Endothelial cell of umbilical vein (primary cell): ENCODE measurements at regions not wholly inside any gene's neighbourhood (a gene's known extent, or its start where the extent isn't known, plus 50 kb on each side); places are given as distances from the start of the nearest gene placed in this dataset.

Source experiments
- BruUV-seq: library from RNA; stranded (reverse); fragments of 400-500 nt; replicated peaks from 2 replicates; lab custom pipeline; 2021; lab: Mats Ljungman, UMichigan
- CTCF ChIA-PET: fragments of 300-600, 350-600 bp; sonication (Branson Sonifier 250); formaldehyde crosslinking; loops from one replicate; lab custom pipeline; 2021; ENCODE audit warnings: antibody characterized with exemption, inconsistent platforms; lab: Charles Lee
- POLR2A ChIA-PET: fragments of 300-600, 350-600 bp; sonication (Branson Sonifier 250); formaldehyde crosslinking; loops from one replicate; lab custom pipeline; 2021; ENCODE audit warnings: antibody characterized with exemption, inconsistent platforms; lab: Charles Lee
- DNase-seq: peaks from one replicate; pipeline ENCODE4 v3.0.0-alpha.2; 2011; ENCODE audit warnings: low read depth, low spot score
- FAIRE-seq: peaks from 2 replicates; lab custom pipeline; 2011; peaks lifted over from hg19 to GRCh38; lab: Jason Lieb, UNC
- H2AFZ ChIP-seq: 2 replicates; pipeline ENCODE4 v1.6.0; 2012; ENCODE audit warnings: low read depth, low read length, control low read depth, inconsistent platforms
- H3K27ac ChIP-seq: 2 replicates; pipeline ENCODE4 v1.5.1; 2011; ENCODE audit warnings: low read depth, mild to moderate bottlenecking, control low read depth, low read length, moderate library complexity; ENCODE audit not compliant: insufficient read depth
- H3K27me3 ChIP-seq, 2 experiments: 2 replicates each; pipeline versions ENCODE4 v1.6.0 to v1.6.1; 2011; ENCODE audit warnings: low read length in 2 of 2, mixed read lengths in 1 of 2; ENCODE audit not compliant: control insufficient read depth in 2 of 2, insufficient read depth in 2 of 2
- H3K36me3 ChIP-seq, 2 experiments: 2 replicates in 1 of 2; 3 replicates in 1 of 2; pipeline ENCODE4 v1.5.1; 2011; ENCODE audit warnings: low read length in 2 of 2, mild to moderate bottlenecking in 1 of 2, moderate library complexity in 1 of 2; ENCODE audit not compliant: control insufficient read depth in 2 of 2, insufficient read depth in 2 of 2; ENCODE audit errors: extremely low read depth in 1 of 2
- H3K4me1 ChIP-seq: 3 replicates; pipeline ENCODE4 v1.5.1; 2011; ENCODE audit warnings: mild to moderate bottlenecking, low read length; ENCODE audit not compliant: control insufficient read depth, insufficient read depth; ENCODE audit errors: extremely low read depth
- H3K4me2 ChIP-seq: 2 replicates; pipeline ENCODE4 v1.6.1; 2011; ENCODE audit warnings: low read length, control low read depth, mixed read lengths; ENCODE audit not compliant: insufficient read depth
- H3K4me3 ChIP-seq, 3 experiments: fragments of 200-600 bp in 1 of 3; sonication (generic), shearing (Covaris generic) in 1 of 3; replicated peaks in 1 of 3; 2 replicates each; pipeline ENCODE4 v1.5.1; 2011 to 2016; ENCODE audit warnings: control low read depth in 3 of 3, low read length in 3 of 3, mild to moderate bottlenecking in 2 of 3, inconsistent platforms in 1 of 3, low read depth in 1 of 3, moderate library complexity in 1 of 3; ENCODE audit not compliant: insufficient read depth in 1 of 3
- H3K79me2 ChIP-seq: 2 replicates; pipeline ENCODE4 v1.6.0; 2012; ENCODE audit warnings: low read length, inconsistent platforms; ENCODE audit not compliant: control insufficient read depth, insufficient read depth
- H3K9ac ChIP-seq: replicated peaks from 2 replicates; pipeline ENCODE3; 2011; ENCODE audit warnings: low read length, control low read depth; ENCODE audit not compliant: insufficient read depth; ENCODE audit errors: extremely low read depth
- H3K9me1 ChIP-seq: replicated peaks from 3 replicates; pipeline ENCODE4 v1.6.0; 2011; ENCODE audit warnings: mild to moderate bottlenecking, low read length; ENCODE audit not compliant: control insufficient read depth, insufficient read depth; ENCODE audit errors: extremely low read depth
- H3K9me3 ChIP-seq: replicated peaks from 2 replicates; pipeline ENCODE4 v1.5.1; 2012; ENCODE audit warnings: low read length, inconsistent platforms; ENCODE audit not compliant: control insufficient read depth, insufficient read depth
- H4K20me1 ChIP-seq: replicated peaks from 2 replicates; pipeline ENCODE3; 2011; ENCODE audit warnings: mild to moderate bottlenecking, low read length; ENCODE audit not compliant: control insufficient read depth, insufficient read depth; ENCODE audit errors: extremely low read depth
- EZH2 ChIP-seq: IDR thresholded peaks from 2 replicates; pipeline ENCODE4 v1.6.1; 2012; ENCODE audit warnings: borderline replicate concordance, low read depth, mild to moderate bottlenecking, moderate library complexity, low read length, inconsistent platforms; ENCODE audit not compliant: severe bottlenecking
- MAX ChIP-seq: IDR thresholded peaks from 2 replicates; pipeline ENCODE4 v1.6.1; 2011; ENCODE audit not compliant: insufficient read depth, insufficient read length
- MYC ChIP-seq: IDR thresholded peaks from one replicate; pipeline ENCODE4 v1.6.1; 2011; ENCODE audit warnings: mild to moderate bottlenecking, low read depth, low read length
- POLR2AphosphoS5 ChIP-seq: IDR thresholded peaks from 2 replicates; pipeline ENCODE4 v1.6.1; 2012; ENCODE audit warnings: low read depth, mild to moderate bottlenecking, control low read depth, low read length, moderate library complexity; ENCODE audit not compliant: insufficient read depth
- dilution Hi-C: fragments of 300-500 bp; cut with MboI; formaldehyde crosslinking; loops from one replicate; pipeline ENCODE4 v1.15.0; 2019; ENCODE audit warnings: low sequenced_read_pairs; ENCODE audit not compliant: extremely low pct_ligation_motif_present
- intact Hi-C: fragments of 100-400 bp; cut with micrococcal nuclease; formaldehyde crosslinking; loops from one replicate; pipeline ENCODE4 v1.10.0; 2022
- TF ChIP-seq, protein P1 (sequence below), 2 donors: IDR thresholded peaks; 1 replicate in 1 of 2; 2 replicates in 1 of 2; pipeline ENCODE4 v1.5.1; 2011; ENCODE audit warnings: low read length in 2 of 2, mild to moderate bottlenecking in 2 of 2, moderate library complexity in 2 of 2, control low read depth in 1 of 2, inconsistent platforms in 1 of 2, low read depth in 1 of 2; ENCODE audit not compliant: insufficient read depth in 1 of 2; ENCODE audit errors: extremely low read depth in 1 of 2

- BruUV-seq = no TSS peak
- no peak for TF ChIP-seq POLR2AphosphoS5
- dilution Hi-C loops (no loop called here), intact Hi-C loops (no loop called here)
- no peaks in the 10 kb centered on the region for H3K27me3 ChIP-seq
- ChIA-PET POLR2A (no interaction called here), CTCF (interaction anchor here (1.0 kb wide), 2 partner anchors 14 to 239 kb away, joined by 3 to 4 read pairs; no protein-coding TSS in a partner anchor)
- H2AFZ ChIP-seq = no peak overlapping the region
- FAIRE-seq (no peak), DNase-seq (no peak)
- no peaks in the 10 kb centered on the region for H3K9me3 ChIP-seq
- no peak overlapping the region for H3K4me2 ChIP-seq
- H3K4me1 ChIP-seq = peaks cover 18% of the 10 kb centered on the region
- no peaks in the 10 kb centered on the region for H3K9me1 ChIP-seq
- no peaks in the 10 kb centered on the region for H3K36me3 ChIP-seq
- H3K4me3 ChIP-seq = no peak overlapping the region
- no peak overlapping the region for H3K9ac ChIP-seq
- H3K79me2 ChIP-seq = no peaks in the 10 kb centered on the region
- H4K20me1 ChIP-seq = no peaks in the 10 kb centered on the region
- no peak overlapping the region for H3K27ac ChIP-seq
These were observed 282.7 kb upstream of the SEMA6D start for GRCh38 chr15:47434596-47434995.

GRCh38 chr15:47437491-47437890, 279.8 kb upstream of the SEMA6D start:
- BruUV-seq = no TSS peak
- Histone ChIP-seq H3K9me1 (no peaks in the 10 kb centered on the region), H2AFZ (no peak overlapping the region), H3K9me3 (no peaks in the 10 kb centered on the region), H3K4me3 (no peak overlapping the region), H4K20me1 (no peaks in the 10 kb centered on the region), H3K27me3 (no peaks in the 10 kb centered on the region), H3K4me1 (peaks cover 28% of the 10 kb centered on the region), H3K27ac (no peak overlapping the region), H3K79me2 (no peaks in the 10 kb centered on the region), H3K36me3 (no peaks in the 10 kb centered on the region), H3K4me2 (no peak overlapping the region), H3K9ac (no peak overlapping the region)
- intact Hi-C loops = no loop called here
- no peak for FAIRE-seq
- no peak for DNase-seq
- dilution Hi-C loops = no loop called here
- TF ChIP-seq EZH2 (no peak), POLR2AphosphoS5 (no peak), MAX (no peak), MYC (no peak)
- TF ChIP-seq, protein P1, sequence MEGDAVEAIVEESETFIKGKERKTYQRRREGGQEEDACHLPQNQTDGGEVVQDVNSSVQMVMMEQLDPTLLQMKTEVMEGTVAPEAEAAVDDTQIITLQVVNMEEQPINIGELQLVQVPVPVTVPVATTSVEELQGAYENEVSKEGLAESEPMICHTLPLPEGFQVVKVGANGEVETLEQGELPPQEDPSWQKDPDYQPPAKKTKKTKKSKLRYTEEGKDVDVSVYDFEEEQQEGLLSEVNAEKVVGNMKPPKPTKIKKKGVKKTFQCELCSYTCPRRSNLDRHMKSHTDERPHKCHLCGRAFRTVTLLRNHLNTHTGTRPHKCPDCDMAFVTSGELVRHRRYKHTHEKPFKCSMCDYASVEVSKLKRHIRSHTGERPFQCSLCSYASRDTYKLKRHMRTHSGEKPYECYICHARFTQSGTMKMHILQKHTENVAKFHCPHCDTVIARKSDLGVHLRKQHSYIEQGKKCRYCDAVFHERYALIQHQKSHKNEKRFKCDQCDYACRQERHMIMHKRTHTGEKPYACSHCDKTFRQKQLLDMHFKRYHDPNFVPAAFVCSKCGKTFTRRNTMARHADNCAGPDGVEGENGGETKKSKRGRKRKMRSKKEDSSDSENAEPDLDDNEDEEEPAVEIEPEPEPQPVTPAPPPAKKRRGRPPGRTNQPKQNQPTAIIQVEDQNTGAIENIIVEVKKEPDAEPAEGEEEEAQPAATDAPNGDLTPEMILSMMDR (IDR thresholded peaks at IDR 0.05; ENCODE audit: extremely low read depth in 1 of 2, insufficient read depth in 1 of 2, low read depth in 1 of 2, low read length in 2 of 2) = no peak
- ChIA-PET POLR2A (no interaction called here), CTCF (no interaction called here)
